Esophagus muscularis mucosa (tissue), 3 donors: ENCODE measurements at regions not wholly inside any gene's neighbourhood (a gene's known extent, or its start where the extent isn't known, plus 50 kb on each side); places are given as distances from the start of the nearest gene placed in this dataset.

Source experiments
- CTCF ChIP-seq, 3 experiments: fragments of 200-600 bp in 2 of 3; fragments of 450-650 bp in 1 of 3; sonication (generic) in 2 of 3; IDR thresholded peaks; one replicate each; pipeline ENCODE4 v1.5.1; 2017 to 2019; ENCODE audit warnings: antibody characterized with exemption in 3 of 3, mild to moderate bottlenecking in 2 of 3, moderate library complexity in 1 of 3
- POLR2A ChIP-seq: fragments of 450-650 bp; IDR thresholded peaks from one replicate; pipeline ENCODE4 v1.6.1; 2017; ENCODE audit warnings: antibody characterized with exemption, moderate library complexity, mild to moderate bottlenecking, low read depth

DNA sequence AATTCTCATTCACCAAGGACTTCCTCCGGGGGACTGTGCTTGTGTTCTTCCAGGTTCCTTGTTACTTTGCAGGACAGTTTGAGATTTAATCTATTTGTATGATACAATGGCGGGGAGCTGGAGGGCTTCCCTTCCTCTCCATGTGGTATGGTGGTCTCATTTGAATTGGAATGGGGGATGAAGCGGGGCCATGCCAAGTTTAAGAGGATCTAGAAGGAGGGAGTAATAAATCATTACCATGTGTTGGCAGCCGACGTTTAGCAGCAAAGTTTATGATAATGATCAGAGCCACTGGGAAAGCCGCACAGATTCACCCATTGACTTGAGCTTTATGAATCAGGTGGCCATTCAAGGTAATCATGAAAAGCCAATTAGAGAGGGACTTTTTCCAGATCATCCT, 355.1 kb upstream of the MGMT start:
- no peak for TF ChIP-seq CTCF (IDR thresholded peaks at IDR 0.05)
- no peak for TF ChIP-seq POLR2A
